Mucosa of gallbladder (tissue), 1 donor: ENCODE measurements at regions not wholly inside any gene's neighbourhood (a gene's known extent, or its start where the extent isn't known, plus 50 kb on each side); places are given as distances from the start of the nearest gene placed in this dataset.
"Not testable (repeated sequence)": the region's sequence is repeated elsewhere in the genome, so short reads cannot be mapped to it uniquely, and the experiment has no call there.

Experiments used
- DNase-seq: peaks from one replicate; pipeline ENCODE4 v3.0.0-alpha.2; 2020; ENCODE audit warnings: low spot score
- donor health status: DM: no; HTN: no; CAD: no.

DNA sequence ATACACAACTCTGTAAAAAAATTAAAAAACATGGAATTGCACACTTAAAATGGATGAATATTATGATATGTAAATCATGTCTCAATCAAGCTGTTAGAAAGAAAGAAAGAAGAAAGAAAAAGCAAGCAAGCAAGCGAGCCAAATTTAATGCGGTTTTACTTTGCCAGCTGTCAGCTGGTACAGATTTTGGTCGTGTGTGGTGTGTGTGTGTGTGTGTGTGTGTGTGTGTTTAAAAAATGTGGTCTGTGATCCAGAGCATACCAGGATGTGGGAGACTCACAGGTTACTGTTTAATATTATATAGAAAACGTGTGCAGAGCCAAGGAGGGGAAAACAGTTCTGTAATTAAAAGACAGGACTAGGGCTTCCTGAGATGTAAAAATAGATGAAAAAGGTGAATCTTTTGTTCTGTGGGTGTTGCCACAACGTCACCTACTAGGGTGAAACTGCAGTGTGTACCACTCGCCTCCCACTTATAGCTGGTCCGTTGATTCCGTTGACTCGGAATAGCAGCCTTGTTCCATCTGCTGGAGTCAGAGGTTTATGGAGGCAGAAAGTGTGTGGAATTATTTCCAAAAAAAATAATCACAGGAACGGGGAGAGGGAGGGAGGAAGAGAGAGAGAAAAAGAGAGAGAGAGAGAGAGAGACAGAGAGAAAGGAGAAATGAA is 197.7 kb downstream of the BCAS1 start:
- DNase-seq: no peak

- no peak for DNase-seq
Measured at GRCh38 chr20:53872081-53872541, 198.3 kb downstream of the BCAS1 start.

GRCh38 chr20:53871541-53871940 is 198.9 kb downstream of the BCAS1 start:
- no peak for DNase-seq

- DNase-seq: no peak
Measured at GRCh38 chr20:53870426-53871315, 199.7 kb downstream of the BCAS1 start.

DNA sequence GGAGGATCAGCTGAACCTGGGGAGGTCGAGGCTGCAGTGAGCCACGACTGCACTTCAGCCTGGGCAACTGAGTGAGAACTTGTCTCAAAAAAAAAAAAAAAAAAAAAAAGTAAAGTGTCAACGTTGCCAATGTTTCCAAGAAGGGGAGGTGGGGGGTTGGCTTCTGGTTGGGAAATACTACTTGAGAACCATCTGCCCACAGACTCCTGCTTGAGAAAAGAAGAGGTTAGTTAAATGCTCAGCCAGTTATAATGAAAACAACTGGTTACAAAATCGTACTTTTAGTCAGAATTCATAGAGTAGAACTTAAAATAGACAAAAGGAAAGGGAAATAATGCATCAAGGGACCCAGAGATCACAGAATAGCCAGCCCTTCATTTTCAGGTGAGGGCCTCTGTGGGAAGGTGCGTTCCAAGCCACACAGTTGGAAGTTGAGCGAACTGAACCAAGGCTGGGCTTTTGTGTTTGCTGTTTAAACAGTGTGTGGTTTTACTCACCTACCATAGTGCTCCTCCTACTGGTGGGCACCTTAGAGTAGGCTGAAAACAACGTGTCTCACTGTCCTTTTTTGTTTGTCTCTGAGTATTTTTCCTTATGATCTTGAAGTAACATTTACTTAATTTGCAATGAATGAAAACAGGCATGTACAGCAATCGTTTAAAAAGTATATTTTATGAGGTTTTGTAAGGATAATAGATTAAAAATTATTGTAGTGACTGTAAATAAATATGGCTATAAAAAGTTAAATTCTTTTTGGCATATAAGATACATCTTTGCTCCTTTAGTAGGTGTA is 200.7 kb downstream of the BCAS1 start:
- DNase-seq: peak; percentile 83

- DNase-seq: no peak
Measured at GRCh38 chr20:53867741-53868351, 202.5 kb downstream of the BCAS1 start.

GRCh38 chr20:53866794-53867740 is 203.3 kb downstream of the BCAS1 start:
- DNase-seq: no peak

DNA sequence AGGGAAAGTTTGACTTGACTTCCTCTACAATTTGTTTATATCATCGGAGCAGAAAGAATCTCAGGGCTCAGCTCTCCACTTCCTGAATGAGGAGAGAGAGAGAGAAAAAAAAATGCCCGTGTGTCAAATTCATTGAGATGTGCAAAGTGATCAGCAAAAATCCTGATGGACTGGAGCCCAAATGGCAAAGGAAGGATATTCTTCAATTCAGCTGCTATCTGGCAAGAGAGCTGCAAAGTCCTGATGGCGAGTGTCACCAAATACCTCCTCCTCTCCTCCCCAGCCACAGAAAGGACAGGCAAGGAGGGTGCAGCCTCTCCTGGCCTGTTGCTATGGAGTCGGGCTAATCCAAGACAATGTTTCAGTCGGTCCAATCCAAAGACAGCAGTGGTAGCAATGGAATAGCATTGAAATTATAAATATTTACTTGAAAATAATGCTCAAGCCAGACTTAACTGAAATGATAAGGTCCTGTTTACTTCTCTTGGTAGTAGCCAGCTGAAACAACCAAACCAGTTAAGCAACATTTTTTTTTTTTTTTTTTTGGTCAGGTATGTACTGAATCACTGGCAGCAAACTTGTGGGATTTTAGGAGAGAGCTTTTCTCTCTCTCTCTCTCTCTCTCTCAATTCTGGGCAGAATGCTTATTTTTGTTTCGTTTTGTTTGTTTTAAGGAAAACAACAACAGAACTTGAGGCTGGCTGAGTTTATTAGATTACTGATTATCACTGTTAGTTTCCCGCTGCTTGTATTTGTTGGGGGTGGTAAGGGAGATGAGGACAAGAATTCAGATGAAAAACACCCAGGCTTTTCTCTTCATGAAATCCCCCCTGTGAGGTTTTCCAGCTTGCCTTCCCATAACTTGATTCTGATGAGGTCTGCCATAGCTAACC is 204.2 kb downstream of the BCAS1 start:
- peak; percentile 68 for DNase-seq

- DNase-seq: not testable (repeated sequence)
Measured at GRCh38 chr20:53864765-53865683, 205.4 kb downstream of the BCAS1 start.

- DNase-seq: not testable (repeated sequence)
Measured at GRCh38 chr20:53863923-53864641, 206.3 kb downstream of the BCAS1 start.

DNA sequence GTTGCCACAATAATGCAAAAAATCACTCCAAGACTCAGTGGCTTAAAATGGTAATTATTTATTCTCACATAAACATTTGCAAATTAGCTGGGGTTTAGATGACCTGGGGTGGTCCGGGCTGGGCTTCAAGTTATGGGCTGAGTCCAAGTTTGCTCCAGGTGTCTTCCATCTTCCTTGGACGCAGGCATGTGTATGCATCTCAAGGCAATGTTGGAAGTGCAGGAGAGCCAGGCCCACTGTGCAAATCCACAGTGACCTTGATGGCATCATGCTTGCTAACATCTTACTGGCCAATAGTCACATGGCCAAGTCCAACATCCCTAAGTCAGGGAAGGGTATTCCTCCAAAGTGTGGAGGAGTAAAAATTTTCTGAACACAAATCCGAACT is 206.9 kb downstream of the BCAS1 start:
- not testable (repeated sequence) for DNase-seq

GRCh38 chr20:53863039-53863438 is 207.4 kb downstream of the BCAS1 start:
- DNase-seq: not testable (repeated sequence)

GRCh38 chr20:53862490-53862889 is 207.9 kb downstream of the BCAS1 start:
- not testable (repeated sequence) for DNase-seq

GRCh38 chr20:53862136-53862397 is 208.3 kb downstream of the BCAS1 start:
- not testable (repeated sequence) for DNase-seq

GRCh38 chr20:53859684-53860083 is 210.7 kb downstream of the BCAS1 start:
- peak; percentile 31 for DNase-seq

DNA sequence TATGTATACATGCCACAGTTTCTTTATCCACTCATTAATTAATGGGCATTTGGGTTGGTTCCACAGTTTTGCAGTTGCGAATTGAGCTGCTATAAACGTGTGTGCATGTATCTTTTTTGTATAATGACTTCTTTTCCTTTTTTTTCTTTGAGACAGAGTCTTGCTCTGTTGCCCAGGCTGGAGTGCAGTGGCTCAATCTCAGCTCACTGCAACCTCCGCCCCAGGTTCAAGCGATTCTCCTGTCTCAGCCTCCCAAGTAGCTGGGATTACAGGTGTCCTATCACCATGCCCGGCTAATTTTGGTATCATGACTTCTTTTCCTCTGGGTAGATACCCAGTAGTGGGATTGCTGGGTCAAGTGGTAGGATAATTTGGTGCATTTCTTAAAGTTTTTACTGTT is 211.4 kb downstream of the BCAS1 start:
- DNase-seq: not testable (repeated sequence)

DNA sequence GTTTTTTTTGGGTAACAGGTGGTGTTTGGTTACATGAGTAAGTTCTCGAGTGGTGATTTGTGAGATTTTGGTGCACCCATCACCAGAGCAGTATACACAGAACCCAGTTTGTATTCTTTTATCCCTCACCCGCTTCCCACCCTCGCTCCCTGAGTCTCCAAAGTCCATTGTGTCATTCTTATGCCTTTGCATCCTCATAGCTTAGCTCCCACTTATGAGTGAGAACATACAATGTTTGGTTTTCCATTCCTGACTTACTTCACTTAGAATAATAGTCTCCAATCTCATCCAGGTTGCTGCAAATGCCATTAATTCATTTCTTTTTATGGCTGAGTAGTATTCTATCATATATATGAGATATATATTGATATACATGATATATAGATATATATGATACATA is 211.9 kb downstream of the BCAS1 start:
- not testable (repeated sequence) for DNase-seq

GRCh38 chr20:53857723-53858236 is 212.6 kb downstream of the BCAS1 start:
- no peak for DNase-seq
